Heart left ventricle (tissue), 16 donors: ENCODE measurements at regions not wholly inside any gene's neighbourhood (a gene's known extent, or its start where the extent isn't known, plus 50 kb on each side); places are given as distances from the start of the nearest gene placed in this dataset.

Source experiments
- ATAC-seq, 4 donors: fragments of 200-7000 bp; cut with Tn5 transposase; one replicate each; pipeline ENCODE4 v1.9.1; 2020 to 2022; ENCODE audit warnings: moderate library complexity in 4 of 4, mild to moderate bottlenecking in 3 of 4, moderate number of reproducible peaks in 1 of 4
- DNase-seq, 5 donors: peaks; one replicate each; pipeline ENCODE4 v3.0.0-alpha.2; 2020
- H3K27ac ChIP-seq, 12 donors: fragments of 200-600 bp; sonication (generic) in 4 of 12; one replicate each; pipeline versions ENCODE4 v1.5.0 to v1.8.0; 2016 to 2022; ENCODE audit warnings: mild to moderate bottlenecking in 2 of 12
- H3K27me3 ChIP-seq, 9 donors: fragments of 200-600 bp; sonication (generic) in 2 of 9; one replicate each; pipeline versions ENCODE4 v1.5.1 to v1.8.0; 2016 to 2022; ENCODE audit warnings: mild to moderate bottlenecking in 3 of 9
- H3K36me3 ChIP-seq, 9 donors: fragments of 200-600 bp; sonication (generic) in 2 of 9; one replicate each; pipeline versions ENCODE4 v1.5.0 to v1.8.0; 2018 to 2022; ENCODE audit warnings: mild to moderate bottlenecking in 2 of 9
- H3K4me1 ChIP-seq, 12 donors: fragments of 200-600 bp; sonication (generic) in 4 of 12; one replicate each; pipeline versions ENCODE4 v1.5.0 to v1.8.0; 2016 to 2022; ENCODE audit warnings: mild to moderate bottlenecking in 3 of 12
- H3K4me3 ChIP-seq, 12 donors: fragments of 200-600 bp; sonication (generic) in 4 of 12; one replicate each; pipeline versions ENCODE4 v1.5.0 to v1.8.0; 2017 to 2022; ENCODE audit warnings: mild to moderate bottlenecking in 9 of 12, moderate library complexity in 4 of 12
- H3K9me3 ChIP-seq, 12 donors: fragments of 200-600 bp; sonication (generic) in 4 of 12; one replicate each; pipeline versions ENCODE4 v1.5.0 to v1.8.0; 2016 to 2022; ENCODE audit warnings: mild to moderate bottlenecking in 1 of 12
- CTCF ChIP-seq, 12 donors: fragments of 200-600 bp; sonication (generic) in 4 of 12; IDR thresholded peaks; one replicate each; pipeline versions ENCODE4 v1.5.0 to v1.8.0; 2018 to 2022; ENCODE audit warnings: antibody characterized with exemption in 12 of 12, mild to moderate bottlenecking in 5 of 12
- POLR2A ChIP-seq, 2 donors: fragments of 450-650 bp; IDR thresholded peaks; one replicate each; pipeline ENCODE4 v1.6.1; 2017; ENCODE audit warnings: antibody characterized with exemption in 2 of 2, mild to moderate bottlenecking in 2 of 2, moderate library complexity in 2 of 2
- WGBS, 4 donors: extraction: QIAGEN DNeasy Blood & Tissue Kit in 2 of 4; methylation state at CpG; one replicate each; pipeline versions ENCODE4 v1.1.5 to v1.1.7; 2013 to 2018; 5-methylcytosine and 5-hydroxymethylcytosine counted together
- intact Hi-C, 10 donors: fragments of 100-400 bp; cut with DNase I; formaldehyde crosslinking; loops; one replicate each; pipeline versions ENCODE4 v1.11.1 to v1.14.2; 2022
- donor health status: ischemic (EF 13 %, LVEDD 7.1; RV severe dilation, severe dysfunction).
- donor health status: healthy with polysubstance abuse.
- donor health status: DM: no; HTN: yes; CAD: no.
- donor health status: DM: no; HTN: no; CAD: no.
- donor health status: ischemic (EF 25% LVEDD 6.9; RV normal size, moderate dysfunction).
- donor health status: ischemic (EF 25% LVEDD 5.7; RV mildly dilated, moderate dysfunction).
- donor health status: healthy.
- donor health status: DM: yes; HTN: yes; CAD: no.
- donor health status: ischemic (EF 35%, LVEDD 5.7; RV mildly dilated, moderate dysfunction).
- donor health status: nonischemic (EF 11% LVEDD 7.7; RV severe dilation, severe dysfunction).
- donor health status: DM: yes; HTN: yes; CAD: no.
- donor health status: PGD.
- donor health status: ischemic (EF 29% LVEDD 5.4; RV normal size, mild dysfunction).
- donor health status: nonischemic (EF 23%, LVEDD 6.1; RV moderate dilation, normal function).

- ATAC-seq, result no peak
- DNase-seq, result no peak
- peaks cover 0 to 11% (median 0%) of the 10 kb centered on the region in 12 donors for H3K4me1 ChIP-seq
- H3K27me3 ChIP-seq, result no peaks in the 10 kb centered on the region
- no peaks in the 10 kb centered on the region for H3K9me3 ChIP-seq
- no peak overlapping the region for H3K4me3 ChIP-seq
- 89 to 95% (median 93%) methylated on average over 3 of the region's 3 CpGs for WGBS, 4 donors
- intact Hi-C loops, result no loop called here
- no peak for TF ChIP-seq POLR2A (IDR thresholded peaks at IDR 0.05)
- no peak for TF ChIP-seq CTCF (IDR thresholded peaks at IDR 0.05)
- H3K36me3 ChIP-seq, result no peaks in the 10 kb centered on the region
- no peak overlapping the region for H3K27ac ChIP-seq
Observed at GRCh38 chr15:95737060-95737459, 593.4 kb upstream of the NR2F2 start.

GRCh38 chr15:95739131-95739530 is 591.4 kb upstream of the NR2F2 start:
- no peaks in the 10 kb centered on the region for H3K9me3 ChIP-seq
- H3K4me1 ChIP-seq, result peaks cover 0 to 11% (median 0%) of the 10 kb centered on the region in 12 donors
- ATAC-seq (no peak), DNase-seq (no peak)
- H3K36me3 ChIP-seq, result no peaks in the 10 kb centered on the region
- no peak overlapping the region for H3K4me3 ChIP-seq
- intact Hi-C loops, result no loop called here
- no peak overlapping the region for H3K27ac ChIP-seq
- TF ChIP-seq CTCF (IDR thresholded peaks at IDR 0.05) (no peak), POLR2A (IDR thresholded peaks at IDR 0.05) (no peak)
- no peaks in the 10 kb centered on the region for H3K27me3 ChIP-seq
- 71 to 85% (median 75%) methylated on average over 5 of the region's 5 CpGs for WGBS, 4 donors

GRCh38 chr15:95741830-95742229 is 588.7 kb upstream of the NR2F2 start:
- ATAC-seq (no peak), DNase-seq (no peak)
- Histone ChIP-seq H3K9me3 (no peaks in the 10 kb centered on the region), H3K36me3 (no peaks in the 10 kb centered on the region), H3K27me3 (no peaks in the 10 kb centered on the region), H3K4me3 (no peak overlapping the region), H3K4me1 (peaks cover 0 to 3% (median 0%) of the 10 kb centered on the region in 12 donors), H3K27ac (no peak overlapping the region)
- no peak for TF ChIP-seq CTCF (IDR thresholded peaks at IDR 0.05)
- TF ChIP-seq POLR2A (IDR thresholded peaks at IDR 0.05), result no peak
- WGBS, 4 donors, result 86 to 90% (median 87%) methylated on average over 4 of the region's 4 CpGs
- intact Hi-C loops, result no loop called here

GRCh38 chr15:95742256-95742655 is 588.2 kb upstream of the NR2F2 start:
- Histone ChIP-seq H3K27me3 (no peaks in the 10 kb centered on the region), H3K4me3 (no peak overlapping the region), H3K4me1 (peaks cover 0 to 3% (median 0%) of the 10 kb centered on the region in 12 donors), H3K36me3 (no peaks in the 10 kb centered on the region), H3K9me3 (no peaks in the 10 kb centered on the region), H3K27ac (no peak overlapping the region)
- no peak for ATAC-seq
- 95 to 98% (median 96%) methylated on average over 3 of the region's 3 CpGs for WGBS, 4 donors
- DNase-seq, result no peak
- no peak for TF ChIP-seq CTCF (IDR thresholded peaks at IDR 0.05)
- no peak for TF ChIP-seq POLR2A (IDR thresholded peaks at IDR 0.05)
- intact Hi-C loops, result no loop called here
